HG03175 (cell line): ENCODE measurements at regions not wholly inside any gene's neighbourhood (a gene's known extent, or its start where the extent isn't known, plus 50 kb on each side); places are given as distances from the start of the nearest gene placed in this dataset.
"Not testable (repeated sequence)": the region's sequence is repeated elsewhere in the genome, so short reads cannot be mapped to it uniquely, and the experiment has no call there.

ENCODE experiments used
- ATAC-seq: cut with Tn5 transposase; IDR thresholded peaks from one replicate; pipeline ENCODE4 v1.9.1; 2021; ENCODE audit warnings: mild to moderate bottlenecking, moderate library complexity; ENCODE audit not compliant: unreplicated experiment

- no peak for ATAC-seq
These were observed 58.7 kb downstream of the EDN1 start for GRCh38 chr6:12348530-12349511.

GRCh38 chr6:12350644-12351170, 60.5 kb downstream of the EDN1 start:
- ATAC-seq = no peak

DNA sequence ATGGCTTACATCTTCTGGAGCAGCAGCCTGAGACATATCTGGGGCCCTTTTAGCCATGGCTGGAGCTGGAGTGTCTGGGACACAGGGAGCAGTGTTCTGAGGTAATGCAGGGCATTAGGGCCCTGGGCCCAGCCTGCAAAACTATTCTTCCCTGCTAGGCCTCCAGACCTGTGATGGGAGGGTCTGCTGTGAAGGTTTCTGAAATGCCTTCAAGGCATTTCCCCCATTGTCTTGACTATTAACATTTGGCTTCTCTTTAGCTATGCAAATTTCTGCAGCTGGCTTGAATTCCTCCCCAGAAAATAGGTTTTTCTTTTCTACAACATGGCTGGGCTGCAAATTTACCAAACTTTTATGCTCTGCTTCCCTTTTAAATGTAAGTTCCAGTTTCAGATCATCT, 61.5 kb downstream of the EDN1 start:
- no peak for ATAC-seq

GRCh38 chr6:12353731-12354130, 63.6 kb downstream of the EDN1 start:
- no peak for ATAC-seq

DNA sequence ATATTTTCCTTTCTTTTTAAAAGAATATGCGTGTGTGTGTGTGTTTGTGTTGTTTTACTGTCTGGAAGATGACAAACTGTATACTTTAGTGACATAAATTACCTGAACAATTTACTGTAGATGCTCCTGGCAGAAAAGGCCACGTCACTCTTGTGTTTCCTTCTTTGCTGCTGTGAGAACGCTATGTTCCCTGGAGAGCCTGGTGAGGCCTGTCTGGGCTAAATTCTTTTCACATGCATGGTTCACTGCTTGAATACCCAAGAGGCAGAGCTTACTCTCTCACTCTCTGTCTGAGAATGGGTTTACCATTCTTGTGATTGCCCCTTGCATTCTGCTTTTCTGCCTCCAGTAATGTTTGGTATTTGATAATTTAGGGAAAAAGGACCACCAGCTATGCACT, 64.3 kb downstream of the EDN1 start:
- ATAC-seq = peak; percentile 39

DNA sequence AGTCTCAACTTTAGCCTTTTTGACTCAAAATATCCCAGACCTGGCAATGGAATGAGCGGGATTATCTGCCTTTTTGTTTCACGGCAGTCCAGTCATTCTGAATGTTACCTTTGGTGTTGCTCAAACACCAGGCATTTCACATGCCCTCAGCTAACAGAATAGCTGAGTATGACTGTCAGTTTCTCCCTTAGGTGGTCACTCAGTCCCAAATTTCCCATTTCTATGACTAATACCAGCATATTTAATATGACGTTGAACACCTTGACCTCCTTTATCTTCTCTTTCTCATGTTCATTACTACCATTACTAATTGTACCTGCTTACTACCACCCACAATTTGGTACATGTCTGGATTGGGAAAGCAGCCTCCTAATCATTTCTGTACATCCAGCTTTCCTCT, 65.2 kb downstream of the EDN1 start:
- ATAC-seq = no peak

DNA sequence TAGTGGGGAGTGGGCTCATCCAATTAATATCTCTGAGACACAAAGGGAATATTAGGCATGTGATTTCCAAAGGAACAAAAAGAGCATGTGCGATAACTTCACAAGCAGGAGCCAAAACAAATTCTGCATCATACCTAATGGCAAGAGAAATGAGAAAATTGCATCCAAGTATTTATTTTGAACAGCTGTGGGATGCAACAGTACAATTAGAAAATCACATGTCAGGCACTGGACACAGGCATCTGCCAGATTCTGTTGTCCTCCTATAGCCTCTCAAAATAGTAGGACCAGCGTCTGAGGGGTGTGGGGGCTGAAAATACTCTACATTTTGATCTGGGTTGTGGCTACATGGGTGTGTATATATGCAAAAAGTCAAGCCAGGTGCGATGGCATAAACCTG, 66.3 kb downstream of the EDN1 start:
- no peak for ATAC-seq

DNA sequence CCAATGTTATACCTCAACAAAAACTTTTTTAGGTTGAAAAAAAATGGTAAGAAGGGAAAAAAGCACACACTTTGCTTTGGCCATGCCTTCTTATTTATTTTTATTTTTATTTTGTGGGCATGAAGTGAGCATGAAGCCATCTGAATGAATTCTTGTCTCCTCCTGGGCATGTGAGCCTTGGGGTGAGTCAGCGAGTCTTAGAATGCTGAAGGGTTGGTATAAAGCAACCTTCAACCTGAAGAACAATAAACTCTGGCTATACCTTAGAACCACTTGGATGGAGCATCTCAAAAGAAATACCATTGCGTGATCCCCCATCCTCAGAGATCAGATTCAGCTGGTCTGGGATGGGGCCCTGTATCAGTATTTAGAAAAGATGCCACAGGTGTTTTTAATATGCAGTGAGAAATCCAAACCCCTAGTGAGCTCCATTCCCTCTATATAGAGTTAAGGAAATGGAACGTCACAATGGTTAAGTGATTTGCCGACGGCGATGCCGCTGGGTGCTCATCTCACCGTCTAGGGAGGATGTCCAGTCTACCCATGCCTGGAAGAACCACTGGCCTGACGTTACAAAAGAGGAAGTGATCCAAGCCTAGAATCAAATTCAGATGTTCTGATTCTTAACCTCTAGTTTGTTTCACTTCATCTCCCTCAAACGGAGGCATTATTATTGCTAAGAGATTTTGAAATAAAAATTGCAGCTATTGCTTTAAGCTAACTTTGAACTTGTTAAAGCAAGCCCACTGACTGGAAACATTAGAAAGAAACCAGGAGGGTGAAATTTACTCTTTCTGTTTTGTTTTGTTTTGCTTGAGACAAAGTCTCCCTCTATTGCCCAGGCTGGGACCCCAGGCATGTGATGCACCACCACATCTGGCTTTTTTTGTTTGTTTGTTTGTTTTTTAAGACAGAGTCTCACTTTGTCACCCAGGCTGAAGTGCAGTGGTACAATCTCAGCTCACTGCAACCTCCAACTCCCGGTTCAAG, 67.1 kb downstream of the EDN1 start:
- ATAC-seq = peak; percentile 84

GRCh38 chr6:12359036-12359435, 68.9 kb downstream of the EDN1 start:
- no peak for ATAC-seq

- no peak for ATAC-seq
These were observed 71.0 kb downstream of the EDN1 start for GRCh38 chr6:12361042-12361765.

DNA sequence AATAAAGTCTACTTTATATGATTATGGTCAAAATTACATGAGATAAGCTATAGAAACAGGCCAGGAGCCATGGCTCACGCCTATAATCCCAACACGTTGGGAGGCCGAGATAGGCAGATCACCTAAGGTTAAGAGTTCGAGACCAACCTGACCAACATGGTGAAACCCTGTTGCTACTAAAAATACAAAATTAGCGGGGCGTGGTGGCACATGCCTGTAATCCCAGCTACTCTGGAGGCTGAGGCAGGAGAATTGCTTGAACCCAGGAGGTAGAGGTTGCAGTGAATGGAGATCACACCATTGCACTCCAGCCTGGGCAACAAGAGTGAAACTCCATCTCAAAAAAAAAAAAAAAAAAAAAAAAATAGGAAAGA, 73.1 kb downstream of the EDN1 start:
- not testable (repeated sequence) for ATAC-seq

- peak; percentile 71 for ATAC-seq
These were observed 73.7 kb downstream of the EDN1 start for GRCh38 chr6:12363651-12364381.

- no peak for ATAC-seq
These were observed 74.5 kb downstream of the EDN1 start for GRCh38 chr6:12364621-12365020.

GRCh38 chr6:12366731-12367130, 76.6 kb downstream of the EDN1 start:
- no peak for ATAC-seq

- no peak for ATAC-seq
These were observed 77.3 kb downstream of the EDN1 start for GRCh38 chr6:12367412-12367811.

GRCh38 chr6:12369355-12369754, 79.2 kb downstream of the EDN1 start:
- no peak for ATAC-seq

DNA sequence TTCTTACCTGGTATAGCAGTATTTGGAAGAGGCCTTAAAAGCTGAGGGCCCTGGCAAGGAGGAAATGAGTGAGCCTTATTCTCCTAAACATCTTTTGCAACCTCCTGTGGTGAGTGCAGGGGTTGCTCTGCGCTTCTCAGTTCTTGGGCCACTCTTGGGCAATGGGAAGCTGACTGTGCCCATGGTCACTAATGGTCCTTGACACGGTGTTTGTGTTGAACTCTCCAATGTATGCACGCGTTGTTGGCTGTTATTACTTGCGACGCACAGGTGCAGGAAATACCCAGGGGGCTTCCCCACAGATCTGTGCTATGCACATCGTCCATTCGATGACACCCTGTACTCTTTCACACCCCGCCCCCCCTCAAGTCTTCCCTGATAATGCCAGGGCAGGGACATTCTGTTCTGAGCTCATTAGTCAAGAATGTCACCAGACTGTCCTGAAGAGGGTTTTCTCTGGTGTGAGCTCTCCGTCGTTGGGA, 79.7 kb downstream of the EDN1 start:
- ATAC-seq = peak; percentile 79

DNA sequence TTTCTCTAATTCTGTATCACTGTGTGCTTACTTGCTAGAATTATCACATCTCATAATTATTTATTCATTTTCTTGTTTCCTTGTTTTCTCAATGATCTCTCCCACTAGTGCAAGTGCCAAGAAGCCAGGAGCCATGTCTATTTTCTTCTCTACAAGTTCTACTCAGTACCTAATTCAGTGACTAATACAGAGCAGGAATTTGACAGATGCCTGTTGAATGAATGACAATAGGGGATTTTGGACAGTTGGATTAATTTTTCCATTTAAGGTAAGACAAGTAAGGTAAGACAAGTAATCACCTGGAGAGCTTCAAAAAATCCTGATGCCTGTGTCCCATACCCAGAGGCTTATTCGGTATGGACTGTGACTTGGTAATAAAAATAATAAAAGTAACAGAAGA, 81.0 kb downstream of the EDN1 start:
- ATAC-seq = no peak

DNA sequence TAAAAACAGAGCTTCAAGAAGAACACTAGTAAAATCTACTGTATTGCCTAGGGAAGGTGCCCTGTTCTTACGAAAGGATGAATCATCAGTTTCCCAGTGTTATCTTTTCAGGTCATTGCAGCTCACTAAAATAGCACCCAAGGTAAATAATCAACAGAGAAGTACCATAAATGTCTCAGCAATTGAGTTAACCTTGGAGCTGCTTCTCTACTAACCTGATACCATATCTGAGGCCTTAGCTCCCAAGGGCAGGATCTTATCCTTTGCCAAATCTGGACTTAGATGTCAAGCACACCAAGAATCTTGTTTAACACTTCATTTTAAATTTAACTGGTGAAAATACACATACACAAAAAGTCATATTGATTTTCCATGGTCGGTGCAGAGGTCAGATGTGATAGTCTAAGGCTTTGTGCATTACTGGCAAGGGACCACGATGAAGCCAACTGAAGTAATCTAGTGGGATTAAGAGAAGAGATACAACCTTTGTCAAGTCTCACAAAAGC, 81.5 kb downstream of the EDN1 start:
- ATAC-seq = peak; percentile 41

GRCh38 chr6:12379181-12379580, 89.0 kb downstream of the EDN1 start:
- no peak for ATAC-seq
